HuH-7 (cell line): ENCODE measurements at regions not wholly inside any gene's neighbourhood (a gene's known extent, or its start where the extent isn't known, plus 50 kb on each side); places are given as distances from the start of the nearest gene placed in this dataset.

ENCODE experiments used
- DNase-seq: peaks from one replicate; pipeline ENCODE4 v3.0.0; 2011; ENCODE audit warnings: low spot score

DNA sequence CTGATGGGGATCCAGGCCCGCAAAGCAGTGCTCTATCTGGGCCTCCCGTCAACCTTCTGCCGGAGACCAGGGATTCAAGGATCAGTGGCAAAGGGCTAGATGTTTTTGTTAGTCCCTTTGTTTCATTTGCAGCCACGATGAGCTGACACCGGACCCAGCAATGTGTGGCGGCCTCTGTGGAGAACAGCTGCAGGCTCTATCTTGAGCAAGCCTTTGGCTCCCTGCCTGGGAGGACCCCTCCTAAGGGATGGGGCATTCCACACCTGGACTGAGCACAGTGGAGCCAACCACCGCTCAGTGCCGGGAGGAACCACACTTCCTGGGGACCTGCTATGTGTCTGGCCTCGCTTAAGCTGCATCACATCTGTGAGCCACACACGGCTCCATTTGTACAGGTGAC, 215.8 kb downstream of the RBFOX3 start:
- DNase-seq: no peak

- DNase-seq: peak; percentile 95
Measured at GRCh38 chr17:79393358-79394052, 217.3 kb downstream of the RBFOX3 start.

DNA sequence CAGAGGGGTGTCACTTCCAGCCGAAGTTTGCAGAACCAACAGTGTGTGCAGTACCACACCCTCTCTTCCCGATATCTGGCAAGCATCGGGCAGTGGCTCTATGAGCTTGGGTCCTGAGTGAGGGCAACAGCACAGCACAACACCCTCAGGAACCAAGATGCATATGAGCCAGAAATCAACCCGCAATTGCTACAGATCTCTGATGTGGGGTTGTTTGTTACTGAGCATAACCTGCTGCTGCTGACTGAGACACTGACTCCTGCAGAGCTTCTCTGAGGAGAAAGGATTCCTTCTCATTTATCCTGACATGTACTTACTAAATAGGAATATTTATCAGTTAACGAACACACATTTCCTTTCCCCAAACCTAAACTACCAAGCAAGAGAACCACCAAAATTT, 218.3 kb downstream of the RBFOX3 start:
- no peak for DNase-seq

GRCh38 chr17:79391376-79392233, 219.2 kb downstream of the RBFOX3 start:
- DNase-seq: peak; percentile 94

DNA sequence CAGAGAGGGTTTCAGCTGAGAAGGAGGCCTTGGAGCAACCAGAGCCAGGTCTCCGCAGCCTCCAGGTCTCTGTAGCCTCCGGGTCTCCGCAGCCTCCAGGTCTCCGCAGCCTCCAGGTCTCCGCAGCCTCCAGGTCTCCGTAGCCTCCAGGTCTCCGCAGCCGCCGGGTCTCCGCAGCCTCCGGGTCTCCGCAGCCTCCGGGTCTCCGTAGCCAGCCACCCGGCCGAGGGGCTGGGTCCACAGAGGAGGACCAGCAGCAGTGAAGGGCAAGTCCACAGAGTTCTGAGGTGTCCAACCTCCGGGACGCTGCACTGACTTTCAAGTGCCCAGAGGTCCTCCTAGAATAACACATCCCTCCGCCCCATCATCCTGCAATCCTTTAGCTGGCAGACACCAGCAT, 221.0 kb downstream of the RBFOX3 start:
- DNase-seq: no peak

GRCh38 chr17:79388556-79389295, 222.1 kb downstream of the RBFOX3 start:
- DNase-seq: peak; percentile 93

DNA sequence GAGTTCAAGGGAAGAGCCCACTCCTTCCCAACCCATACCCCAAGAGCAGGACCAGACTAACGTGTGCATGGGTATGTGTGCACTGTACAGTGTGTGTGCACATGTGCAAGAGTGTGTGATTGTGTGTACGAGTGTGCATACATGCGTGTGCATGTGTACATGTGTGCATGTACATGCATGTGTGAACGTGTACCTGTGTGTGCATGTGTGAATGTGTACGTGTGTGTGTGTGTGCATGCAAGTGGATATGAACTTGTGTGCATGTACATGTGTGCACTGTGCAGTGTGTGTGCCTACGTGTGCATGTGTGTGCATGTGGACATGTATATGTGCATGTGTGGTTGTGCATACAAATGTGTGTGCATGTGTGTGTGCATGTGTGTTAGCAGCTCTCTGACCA, 223.1 kb downstream of the RBFOX3 start:
- DNase-seq: no peak

GRCh38 chr17:79385962-79386563, 224.8 kb downstream of the RBFOX3 start:
- no peak for DNase-seq

DNA sequence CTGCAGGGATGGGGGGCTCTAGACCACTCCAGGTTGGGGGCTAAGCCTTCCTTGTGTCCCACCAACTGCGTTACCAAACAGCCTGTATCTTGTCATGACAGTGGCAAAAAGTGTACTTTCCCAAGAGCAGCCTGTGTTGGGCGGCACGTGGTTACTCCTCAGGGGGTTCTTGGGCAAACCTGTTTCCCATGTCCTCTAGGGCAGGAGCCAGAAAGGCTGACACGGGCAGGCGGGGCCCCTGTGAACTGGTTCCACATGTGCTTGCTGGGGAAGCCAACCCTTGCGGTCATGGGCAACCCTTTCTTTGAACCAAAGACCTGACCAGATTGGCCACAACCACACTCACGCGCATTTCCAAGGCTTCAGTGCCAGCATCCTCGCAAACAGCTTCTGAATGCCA, 228.5 kb downstream of the RBFOX3 start:
- no peak for DNase-seq

- DNase-seq: no peak
Measured at GRCh38 chr17:79379700-79380445, 231.0 kb downstream of the RBFOX3 start.

- DNase-seq: no peak
Measured at GRCh38 chr17:79377230-79377786, 233.5 kb downstream of the RBFOX3 start.

DNA sequence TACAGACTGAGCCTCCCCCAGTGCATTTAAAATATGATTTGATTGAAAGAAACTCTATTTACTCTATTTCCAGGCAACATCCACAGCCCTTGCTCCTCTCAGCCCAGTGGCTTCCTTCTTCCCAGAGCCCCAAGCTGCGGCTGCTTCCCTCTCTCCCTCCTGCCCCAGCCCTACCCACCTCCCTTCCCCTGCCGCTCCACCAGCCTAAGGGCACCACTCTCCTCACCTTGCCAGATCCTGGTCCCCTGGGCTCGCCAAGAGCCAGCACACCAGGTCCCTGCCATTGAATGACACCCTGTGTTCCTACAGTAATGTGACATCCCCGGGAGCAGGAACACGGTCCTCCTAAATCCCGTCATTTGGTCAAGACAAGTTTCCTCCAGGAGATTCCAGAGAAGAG, 236.0 kb downstream of the RBFOX3 start:
- DNase-seq: no peak

DNA sequence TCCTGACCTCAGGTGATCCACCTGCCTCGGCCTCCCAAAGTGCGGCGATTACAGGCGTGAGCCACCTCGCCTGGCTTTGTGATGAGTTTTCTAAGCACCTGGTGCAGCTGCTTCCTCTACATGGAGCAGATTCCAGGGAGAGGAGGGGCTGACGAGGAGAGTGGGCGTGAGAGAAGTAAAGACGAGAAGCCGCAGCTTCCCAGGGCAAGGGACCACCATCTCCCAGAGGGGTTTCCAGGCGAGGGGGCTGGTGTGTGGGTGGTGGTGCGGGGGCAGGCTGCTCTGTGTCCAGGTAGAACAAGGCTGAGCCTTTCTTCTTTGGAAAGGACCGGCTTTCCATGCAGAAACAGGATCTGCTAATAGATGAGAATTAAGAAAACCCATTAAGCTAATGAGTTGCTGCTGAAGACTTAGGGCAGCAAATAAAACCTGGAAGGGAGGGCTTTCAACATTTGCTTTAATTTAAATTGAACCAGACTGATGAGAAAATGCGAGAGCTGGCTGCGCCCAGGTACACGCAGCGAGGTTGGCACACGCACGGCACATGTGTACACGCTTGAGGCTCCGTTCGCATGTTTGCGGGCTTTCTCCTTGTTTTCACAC, 236.7 kb downstream of the RBFOX3 start:
- DNase-seq: no peak

GRCh38 chr17:79372470-79373238, 238.2 kb downstream of the RBFOX3 start:
- DNase-seq: no peak

GRCh38 chr17:79371984-79372383, 238.9 kb downstream of the RBFOX3 start:
- DNase-seq: no peak

GRCh38 chr17:79370594-79370993, 240.3 kb downstream of the RBFOX3 start:
- DNase-seq: no peak

DNA sequence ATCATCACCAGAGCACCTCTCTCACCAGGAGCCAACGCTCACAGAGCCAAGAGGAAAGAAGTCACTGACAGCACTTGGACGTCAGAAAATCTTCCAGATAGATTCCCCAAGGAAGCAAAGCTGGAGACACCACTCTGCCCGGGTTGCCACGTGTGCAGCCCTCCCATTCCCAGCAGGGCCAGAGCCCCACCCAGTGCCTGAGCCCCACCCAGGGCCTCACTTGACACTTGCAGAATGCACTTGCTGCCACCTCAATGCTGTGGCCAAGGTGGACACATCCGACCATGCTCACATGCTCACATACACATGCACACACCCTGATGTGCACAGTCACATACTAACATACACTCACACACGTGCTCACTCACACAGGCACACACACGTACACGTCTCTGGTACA, 240.7 kb downstream of the RBFOX3 start:
- no peak for DNase-seq

- no peak for DNase-seq
Measured at GRCh38 chr17:79369532-79369931, 241.3 kb downstream of the RBFOX3 start.

DNA sequence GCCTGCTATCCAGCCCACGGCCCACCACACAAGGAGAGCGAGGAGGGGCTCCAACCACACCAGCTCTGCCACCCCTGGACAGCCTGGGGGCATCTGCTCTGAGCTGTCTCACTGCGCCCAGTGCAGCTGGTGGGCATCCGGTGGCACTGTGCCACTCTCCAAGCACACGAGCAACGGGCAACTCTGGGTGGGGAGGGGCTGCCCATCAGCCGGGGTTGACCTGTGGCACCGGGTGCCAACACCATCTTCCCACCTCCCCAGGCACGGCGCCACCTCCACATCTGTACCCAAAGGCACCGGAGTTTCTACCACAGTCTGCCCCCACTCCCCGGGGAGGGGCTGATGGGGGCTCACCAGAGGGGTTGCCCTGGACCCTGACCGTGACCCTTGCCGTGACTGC, 241.8 kb downstream of the RBFOX3 start:
- DNase-seq: no peak

GRCh38 chr17:79368521-79368920, 242.3 kb downstream of the RBFOX3 start:
- no peak for DNase-seq
